ENCODE measurements at regions not wholly inside any gene's neighbourhood (a gene's known extent, or its start where the extent isn't known, plus 50 kb on each side); places are given as distances from the start of the nearest gene placed in this dataset.

- Mint-ChIP-seq H3K4me3 (ENCODE audit: unreplicated experiment) (no peak overlapping the region), H3K4me1 (ENCODE audit: low read depth, unreplicated experiment) (no peaks in the 10 kb centered on the region), H3K27me3 (ENCODE audit: unreplicated experiment) (peaks cover 1% of the 10 kb centered on the region), H3K9me3 (ENCODE audit: unreplicated experiment) (no peaks in the 10 kb centered on the region), H3K36me3 (ENCODE audit: unreplicated experiment) (no peaks in the 10 kb centered on the region), H3K27ac (ENCODE audit: unreplicated experiment) (no peak overlapping the region)
- no peak for TF ChIP-seq CTCF (IDR thresholded peaks at IDR 0.05; ENCODE audit: partially characterized antibody, unreplicated experiment)
- DNase-seq, result no peak
Observed at GRCh38 chr11:127600674-127601073, 600.1 kb upstream of the KIRREL3 start.

- Mint-ChIP-seq H3K36me3 (ENCODE audit: unreplicated experiment) (no peaks in the 10 kb centered on the region), H3K9me3 (ENCODE audit: unreplicated experiment) (no peaks in the 10 kb centered on the region), H3K27ac (ENCODE audit: unreplicated experiment) (no peak overlapping the region), H3K4me1 (ENCODE audit: low read depth, unreplicated experiment) (no peaks in the 10 kb centered on the region), H3K4me3 (ENCODE audit: unreplicated experiment) (no peak overlapping the region), H3K27me3 (ENCODE audit: unreplicated experiment) (peaks cover 1% of the 10 kb centered on the region)
- no peak for DNase-seq
- no peak for TF ChIP-seq CTCF (IDR thresholded peaks at IDR 0.05; ENCODE audit: partially characterized antibody, unreplicated experiment)
Observed at GRCh38 chr11:127598476-127598875, 597.9 kb upstream of the KIRREL3 start.

GRCh38 chr11:127596433-127596832 is 595.9 kb upstream of the KIRREL3 start:
- TF ChIP-seq CTCF (IDR thresholded peaks at IDR 0.05; ENCODE audit: partially characterized antibody, unreplicated experiment), result no peak
- Mint-ChIP-seq H3K36me3 (ENCODE audit: unreplicated experiment) (no peaks in the 10 kb centered on the region), H3K4me3 (ENCODE audit: unreplicated experiment) (no peak overlapping the region), H3K27ac (ENCODE audit: unreplicated experiment) (no peak overlapping the region), H3K4me1 (ENCODE audit: low read depth, unreplicated experiment) (no peaks in the 10 kb centered on the region), H3K9me3 (ENCODE audit: unreplicated experiment) (peaks cover 1% of the 10 kb centered on the region), H3K27me3 (ENCODE audit: unreplicated experiment) (peaks cover 1% of the 10 kb centered on the region)
- no peak for DNase-seq

GRCh38 chr11:127592371-127592770 is 591.8 kb upstream of the KIRREL3 start:
- H3K9me3 Mint-ChIP-seq (ENCODE audit: unreplicated experiment), result peaks cover 2% of the 10 kb centered on the region
- no peaks in the 10 kb centered on the region for H3K4me1 Mint-ChIP-seq (ENCODE audit: low read depth, unreplicated experiment)
- no peaks in the 10 kb centered on the region for H3K36me3 Mint-ChIP-seq (ENCODE audit: unreplicated experiment)
- no peak overlapping the region for H3K4me3 Mint-ChIP-seq (ENCODE audit: unreplicated experiment)
- DNase-seq, result no peak
- no peak for TF ChIP-seq CTCF (IDR thresholded peaks at IDR 0.05; ENCODE audit: partially characterized antibody, unreplicated experiment)
- no peaks in the 10 kb centered on the region for H3K27me3 Mint-ChIP-seq (ENCODE audit: unreplicated experiment)
- no peak overlapping the region for H3K27ac Mint-ChIP-seq (ENCODE audit: unreplicated experiment)

- Mint-ChIP-seq H3K9me3 (ENCODE audit: unreplicated experiment) (peaks cover 2% of the 10 kb centered on the region), H3K27ac (ENCODE audit: unreplicated experiment) (no peak overlapping the region), H3K4me3 (ENCODE audit: unreplicated experiment) (no peak overlapping the region), H3K36me3 (ENCODE audit: unreplicated experiment) (no peaks in the 10 kb centered on the region), H3K27me3 (ENCODE audit: unreplicated experiment) (no peaks in the 10 kb centered on the region), H3K4me1 (ENCODE audit: low read depth, unreplicated experiment) (no peaks in the 10 kb centered on the region)
- DNase-seq, result no peak
- no peak for TF ChIP-seq CTCF (IDR thresholded peaks at IDR 0.05; ENCODE audit: partially characterized antibody, unreplicated experiment)
Observed at GRCh38 chr11:127590314-127590713, 589.7 kb upstream of the KIRREL3 start.
